Karpas-422 (cell line): ENCODE measurements at regions not wholly inside any gene's neighbourhood (a gene's known extent, or its start where the extent isn't known, plus 50 kb on each side); places are given as distances from the start of the nearest gene placed in this dataset.

Experiments used
- DNase-seq: peaks from one replicate; pipeline ENCODE4 v3.0.0-alpha.2; 2015
- H2AFZ ChIP-seq: fragments of 200-600 bp; sonication (generic); 2 replicates; pipeline ENCODE4 v1.6.1; 2014; ENCODE audit warnings: antibody characterized with exemption, low read length, mixed read lengths
- H3K27ac ChIP-seq: fragments of 200-600 bp; sonication (generic); 2 replicates; pipeline ENCODE4 v1.5.1; 2014; ENCODE audit warnings: mild to moderate bottlenecking, low read length, moderate library complexity
- H3K27me3 ChIP-seq: fragments of 200-600 bp; sonication (generic); 2 replicates; pipeline ENCODE4 v1.6.1; 2014; ENCODE audit warnings: low read length, mixed read lengths
- H3K36me3 ChIP-seq: fragments of 200-600 bp; sonication (generic); 2 replicates; pipeline ENCODE4 v1.6.1; 2014; ENCODE audit warnings: low read length, mixed read lengths; ENCODE audit not compliant: insufficient read depth
- H3K4me1 ChIP-seq: fragments of 200-600 bp; sonication (generic); 2 replicates; pipeline ENCODE4 v1.6.1; 2014; ENCODE audit warnings: mild to moderate bottlenecking, low read length, mixed read lengths
- H3K4me2 ChIP-seq: fragments of 200-600 bp; sonication (generic); 2 replicates; pipeline ENCODE4 v1.6.1; 2014; ENCODE audit warnings: low read length, low read depth, mild to moderate bottlenecking; ENCODE audit not compliant: poor library complexity, severe bottlenecking
- H3K4me3 ChIP-seq: fragments of 200-600 bp; sonication (generic); 2 replicates; pipeline ENCODE4 v1.5.1; 2014; ENCODE audit warnings: mild to moderate bottlenecking, antibody characterized with exemption, low read length, mixed read lengths
- H3K79me2 ChIP-seq: fragments of 200-600 bp; sonication (generic); 2 replicates; pipeline ENCODE4 v1.6.1; 2014; ENCODE audit warnings: mild to moderate bottlenecking, low read length, mixed read lengths
- H3K9ac ChIP-seq: fragments of 200-600 bp; sonication (generic); 2 replicates; pipeline ENCODE4 v1.6.0; 2014; ENCODE audit warnings: low read length
- H3K9me2 ChIP-seq: fragments of 200-600 bp; sonication (generic), shearing (Covaris generic); replicated peaks from 2 replicates; pipeline ENCODE4 v1.6.0; 2014; ENCODE audit warnings: mild to moderate bottlenecking, low read length, moderate library complexity; ENCODE audit not compliant: insufficient read depth
- H3K9me3 ChIP-seq: fragments of 300-700, 200-600 bp; sonication (generic); 2 replicates; pipeline ENCODE4 v1.6.1; 2014; ENCODE audit warnings: low read length, mixed read lengths
- H4K20me1 ChIP-seq: fragments of 200-600 bp; sonication (generic); 2 replicates; pipeline ENCODE4 v1.6.1; 2014; ENCODE audit warnings: mild to moderate bottlenecking, antibody characterized with exemption, low read length, low read depth; ENCODE audit not compliant: insufficient read depth

- H4K20me1 ChIP-seq, result no peaks in the 10 kb centered on the region
- no peaks in the 10 kb centered on the region for H3K9me2 ChIP-seq
- no peaks in the 10 kb centered on the region for H3K9me3 ChIP-seq
- H3K36me3 ChIP-seq, result no peaks in the 10 kb centered on the region
- H3K4me2 ChIP-seq, result no peak overlapping the region
- no peaks in the 10 kb centered on the region for H3K4me1 ChIP-seq
- H3K79me2 ChIP-seq, result no peaks in the 10 kb centered on the region
- H2AFZ ChIP-seq, result no peak overlapping the region
- no peak overlapping the region for H3K9ac ChIP-seq
- DNase-seq, result peak; percentile 85
- H3K27ac ChIP-seq, result no peak overlapping the region
- H3K4me3 ChIP-seq, result no peak overlapping the region
- H3K27me3 ChIP-seq, result no peaks in the 10 kb centered on the region
Observed at GRCh38 chr5:39714036-39714698, 289.4 kb upstream of the DAB2 start.

DNA sequence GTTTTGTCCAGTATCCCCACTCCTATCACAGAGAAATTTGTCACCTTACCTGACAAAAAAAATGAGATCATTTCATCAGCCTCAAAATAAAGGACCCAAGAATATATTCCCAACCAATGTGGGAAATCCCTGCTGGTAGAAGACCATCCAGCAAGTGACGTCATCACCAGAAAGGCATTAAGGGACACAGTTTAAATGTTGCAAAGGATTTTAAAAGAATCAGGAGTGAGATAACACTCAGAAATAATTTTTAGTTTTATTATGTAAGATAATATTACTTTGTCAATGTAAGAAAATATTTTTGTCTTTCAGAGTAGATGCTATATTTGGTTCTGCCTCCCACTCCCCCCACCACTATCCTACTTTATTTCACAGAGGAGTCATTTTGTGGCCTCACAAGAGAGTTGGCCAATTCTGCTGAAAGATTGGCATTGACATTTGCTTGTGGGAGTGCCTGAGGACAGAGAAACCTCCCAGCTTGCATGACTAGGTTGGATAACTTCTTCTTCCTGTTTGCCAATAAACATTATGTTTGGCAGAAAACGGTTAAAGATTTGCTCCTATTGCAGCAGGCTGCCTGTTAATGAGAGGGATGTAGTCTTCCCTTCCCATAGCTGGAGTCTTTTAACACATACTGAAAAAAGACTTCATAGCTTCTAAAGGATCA, 288.6 kb upstream of the DAB2 start:
- Histone ChIP-seq H3K79me2 (no peaks in the 10 kb centered on the region), H3K27me3 (no peaks in the 10 kb centered on the region), H2AFZ (no peak overlapping the region), H3K9me3 (no peaks in the 10 kb centered on the region), H3K4me2 (no peak overlapping the region), H3K4me1 (no peaks in the 10 kb centered on the region), H4K20me1 (no peaks in the 10 kb centered on the region), H3K27ac (no peak overlapping the region), H3K9ac (no peak overlapping the region), H3K4me3 (no peak overlapping the region), H3K36me3 (no peaks in the 10 kb centered on the region), H3K9me2 (no peaks in the 10 kb centered on the region)
- no peak for DNase-seq

DNA sequence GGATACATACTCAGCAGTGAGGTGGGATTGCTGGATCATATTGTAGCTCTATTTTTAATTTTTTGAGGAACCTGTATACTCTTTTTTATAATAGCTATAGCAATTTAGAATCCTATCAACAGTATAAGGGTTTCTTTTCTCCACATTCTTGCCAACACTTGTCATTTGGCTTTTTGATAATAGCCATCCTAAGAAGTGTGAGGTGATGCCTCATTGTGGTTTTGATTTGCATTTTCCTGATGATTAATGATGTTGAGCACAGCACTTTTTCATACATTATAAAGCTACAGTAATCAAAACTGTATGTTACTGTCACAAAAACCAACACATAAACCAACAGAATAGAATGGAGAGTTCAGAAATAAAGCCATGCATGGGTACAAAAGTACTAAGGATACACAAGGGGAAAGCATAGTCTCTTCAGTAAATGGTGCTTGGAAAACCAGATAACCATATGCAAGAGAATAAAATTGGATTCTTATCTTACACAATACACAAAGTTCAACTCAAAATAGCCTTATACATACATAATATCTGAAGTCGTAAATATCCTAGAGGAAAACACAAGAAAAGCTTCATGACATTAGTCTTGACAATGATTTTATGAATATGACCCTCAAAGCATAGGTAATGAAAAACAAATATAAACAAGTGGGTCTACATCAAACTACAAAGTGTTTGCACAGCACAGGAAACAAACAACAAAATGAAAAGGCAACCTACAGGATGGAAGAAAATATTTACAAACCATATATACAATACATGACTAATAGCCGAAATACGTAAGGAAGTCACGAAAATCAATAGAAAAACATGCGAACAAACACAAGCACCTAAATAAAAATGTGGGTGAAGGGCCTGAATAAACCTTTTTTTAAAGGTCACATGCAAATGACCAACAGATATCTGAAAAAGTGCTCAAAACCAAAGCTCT, 287.8 kb upstream of the DAB2 start:
- no peaks in the 10 kb centered on the region for H4K20me1 ChIP-seq
- H3K4me2 ChIP-seq, result no peak overlapping the region
- no peak overlapping the region for H3K27ac ChIP-seq
- H3K4me1 ChIP-seq, result no peaks in the 10 kb centered on the region
- H3K36me3 ChIP-seq, result no peaks in the 10 kb centered on the region
- no peaks in the 10 kb centered on the region for H3K9me3 ChIP-seq
- H3K4me3 ChIP-seq, result no peak overlapping the region
- no peak overlapping the region for H3K9ac ChIP-seq
- no peak for DNase-seq
- H3K27me3 ChIP-seq, result no peaks in the 10 kb centered on the region
- H2AFZ ChIP-seq, result no peak overlapping the region
- H3K79me2 ChIP-seq, result no peaks in the 10 kb centered on the region
- no peaks in the 10 kb centered on the region for H3K9me2 ChIP-seq

DNA sequence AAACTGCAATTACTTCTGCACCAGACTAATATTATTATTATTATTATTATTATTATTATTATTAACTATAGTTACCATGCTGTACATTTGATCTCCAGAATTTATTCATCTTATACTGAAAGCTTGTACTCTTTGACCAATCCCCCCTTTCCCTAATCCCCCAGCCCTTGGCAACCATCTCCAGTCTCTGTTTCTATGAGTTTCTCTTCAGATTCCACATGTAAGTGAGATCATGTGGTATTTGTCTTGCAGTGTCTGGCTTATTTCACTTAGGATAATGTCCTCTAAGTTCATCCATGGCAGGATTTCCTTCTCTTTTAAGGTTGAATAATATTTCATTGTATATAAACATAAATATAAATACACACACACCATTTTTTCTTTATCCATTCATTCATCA, 287.0 kb upstream of the DAB2 start:
- no peak for DNase-seq
- H3K4me2 ChIP-seq, result no peak overlapping the region
- H3K9ac ChIP-seq, result no peak overlapping the region
- H3K36me3 ChIP-seq, result no peaks in the 10 kb centered on the region
- no peak overlapping the region for H2AFZ ChIP-seq
- no peaks in the 10 kb centered on the region for H3K79me2 ChIP-seq
- no peaks in the 10 kb centered on the region for H3K9me2 ChIP-seq
- no peaks in the 10 kb centered on the region for H4K20me1 ChIP-seq
- H3K4me3 ChIP-seq, result no peak overlapping the region
- H3K9me3 ChIP-seq, result no peaks in the 10 kb centered on the region
- H3K4me1 ChIP-seq, result no peaks in the 10 kb centered on the region
- no peak overlapping the region for H3K27ac ChIP-seq
- H3K27me3 ChIP-seq, result no peaks in the 10 kb centered on the region

DNA sequence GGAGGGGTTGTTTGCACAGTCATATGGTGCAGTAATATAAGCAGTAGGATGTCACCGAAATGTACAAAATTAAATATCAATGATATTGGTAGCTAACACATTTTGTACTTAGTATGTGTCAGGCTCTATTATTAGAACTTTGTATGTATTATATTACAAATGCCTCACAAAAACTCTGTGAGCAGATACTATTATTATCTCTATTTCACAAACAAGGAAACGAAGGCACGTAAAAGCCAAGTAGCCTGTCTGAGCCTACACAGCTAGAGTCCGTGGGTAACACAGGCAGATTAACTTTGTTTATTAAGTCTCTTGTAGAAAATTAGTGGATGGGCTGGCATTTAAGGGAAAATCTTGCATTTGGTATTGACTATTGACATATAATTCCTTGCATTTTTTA, 284.3 kb upstream of the DAB2 start:
- H3K36me3 ChIP-seq, result no peaks in the 10 kb centered on the region
- no peaks in the 10 kb centered on the region for H4K20me1 ChIP-seq
- H3K27ac ChIP-seq, result no peak overlapping the region
- no peak overlapping the region for H3K4me3 ChIP-seq
- H3K9ac ChIP-seq, result no peak overlapping the region
- H3K4me1 ChIP-seq, result no peaks in the 10 kb centered on the region
- H3K4me2 ChIP-seq, result no peak overlapping the region
- no peaks in the 10 kb centered on the region for H3K9me2 ChIP-seq
- no peak for DNase-seq
- no peaks in the 10 kb centered on the region for H3K9me3 ChIP-seq
- no peaks in the 10 kb centered on the region for H3K79me2 ChIP-seq
- H3K27me3 ChIP-seq, result no peaks in the 10 kb centered on the region
- no peak overlapping the region for H2AFZ ChIP-seq

DNA sequence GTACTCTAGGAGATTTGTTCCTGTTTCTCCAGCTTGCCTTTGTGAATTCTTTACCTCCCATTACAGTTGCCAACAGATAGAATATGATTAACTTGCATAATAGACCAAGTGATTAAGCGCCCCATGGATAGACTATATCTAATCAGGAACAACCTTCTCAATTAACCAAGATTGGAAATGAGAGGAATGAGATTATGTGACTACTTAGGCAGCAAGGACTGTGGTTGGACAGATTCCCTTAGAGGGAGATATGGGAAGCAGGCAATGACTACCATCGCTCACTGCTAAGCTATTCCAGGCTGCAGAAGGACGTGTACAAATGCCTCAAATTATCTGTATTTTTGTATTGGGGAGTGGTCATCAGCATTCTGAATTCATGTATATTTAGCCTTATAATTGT, 278.1 kb upstream of the DAB2 start:
- Histone ChIP-seq H3K36me3 (no peaks in the 10 kb centered on the region), H3K27ac (no peak overlapping the region), H3K79me2 (no peaks in the 10 kb centered on the region), H3K9me2 (no peaks in the 10 kb centered on the region), H2AFZ (no peak overlapping the region), H3K4me1 (no peaks in the 10 kb centered on the region), H3K9ac (no peak overlapping the region), H3K27me3 (no peaks in the 10 kb centered on the region), H3K9me3 (no peaks in the 10 kb centered on the region), H4K20me1 (no peaks in the 10 kb centered on the region), H3K4me2 (no peak overlapping the region), H3K4me3 (no peak overlapping the region)
- no peak for DNase-seq

- DNase-seq, result no peak
- H3K36me3 ChIP-seq, result no peaks in the 10 kb centered on the region
- no peak overlapping the region for H3K4me2 ChIP-seq
Observed at GRCh38 chr5:39700523-39700922, 275.7 kb upstream of the DAB2 start.

DNA sequence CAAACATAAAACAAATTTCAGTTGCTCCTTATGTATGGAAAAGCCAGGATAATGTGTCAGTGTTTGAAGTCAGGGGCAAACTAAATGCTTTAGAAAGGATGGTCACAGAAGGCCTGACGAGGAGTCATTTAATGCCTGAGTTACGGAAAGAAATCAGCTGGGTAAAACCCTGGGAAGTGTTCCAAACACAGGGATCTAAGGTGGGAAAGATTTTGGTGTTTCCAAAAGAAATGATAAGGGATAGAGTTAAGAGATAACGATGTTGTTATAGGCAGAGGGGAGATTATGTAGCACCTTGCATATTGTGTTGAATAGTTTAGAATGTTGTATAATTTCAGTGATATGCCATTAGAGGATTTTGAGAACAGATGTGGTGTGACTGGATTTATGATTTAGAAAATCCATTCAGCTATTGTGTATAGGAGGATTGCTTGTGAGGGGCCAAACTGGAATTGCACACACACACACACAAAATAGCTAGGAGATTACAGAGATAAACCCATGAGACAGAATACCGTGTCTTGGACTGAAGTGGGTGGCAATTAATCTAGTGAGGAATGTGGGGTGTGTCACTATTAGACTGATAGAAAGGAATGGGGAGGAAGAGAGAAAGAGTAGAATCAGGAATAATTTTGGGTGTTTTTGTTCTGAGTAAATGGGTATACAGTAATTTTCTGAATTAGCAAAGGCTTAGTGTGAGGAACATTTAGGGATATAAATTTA, 274.2 kb upstream of the DAB2 start:
- Histone ChIP-seq H3K27me3 (no peaks in the 10 kb centered on the region), H3K9ac (no peak overlapping the region), H3K36me3 (no peaks in the 10 kb centered on the region), H3K27ac (no peak overlapping the region), H4K20me1 (no peaks in the 10 kb centered on the region), H3K9me3 (no peaks in the 10 kb centered on the region), H3K4me1 (no peaks in the 10 kb centered on the region), H3K79me2 (no peaks in the 10 kb centered on the region), H3K4me2 (no peak overlapping the region), H3K9me2 (no peaks in the 10 kb centered on the region), H2AFZ (no peak overlapping the region), H3K4me3 (no peak overlapping the region)
- DNase-seq, result no peak

More at GRCh38 chr5:39700523-39700922, 275.7 kb upstream of the DAB2 start:
- Histone ChIP-seq H3K79me2 (no peaks in the 10 kb centered on the region), H3K27me3 (no peaks in the 10 kb centered on the region), H3K9ac (no peak overlapping the region), H3K9me3 (no peaks in the 10 kb centered on the region), H4K20me1 (no peaks in the 10 kb centered on the region), H2AFZ (no peak overlapping the region), H3K9me2 (no peaks in the 10 kb centered on the region), H3K4me1 (no peaks in the 10 kb centered on the region), H3K27ac (no peak overlapping the region), H3K4me3 (no peak overlapping the region)
